ENCODE measurements at regions not wholly inside any gene's neighbourhood (a gene's known extent, or its start where the extent isn't known, plus 50 kb on each side); places are given as distances from the start of the nearest gene placed in this dataset.
A peak's percentile ranks its signal among the peaks of the same experiment; 100 is the strongest.

DNA sequence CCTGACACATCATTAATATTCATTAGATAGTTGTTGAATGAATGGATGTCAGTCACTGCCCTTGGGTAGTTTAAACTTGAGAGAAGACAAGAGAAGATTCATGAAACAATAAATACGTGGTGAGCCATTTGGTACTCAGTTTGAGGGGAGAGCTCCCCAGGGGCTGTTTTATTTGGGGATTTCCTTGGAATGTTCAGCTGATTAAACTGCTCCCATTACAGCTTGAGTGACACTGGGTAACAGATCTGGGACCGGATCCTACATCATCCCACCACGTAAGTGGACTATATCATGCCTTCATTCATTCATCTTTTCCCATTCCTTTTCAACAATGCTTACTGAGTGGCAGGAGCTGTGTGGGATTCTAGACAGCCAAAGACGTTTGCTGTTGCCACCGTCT, 162.0 kb downstream of the FAT3 start:
- no peak for DNase-seq

DNA sequence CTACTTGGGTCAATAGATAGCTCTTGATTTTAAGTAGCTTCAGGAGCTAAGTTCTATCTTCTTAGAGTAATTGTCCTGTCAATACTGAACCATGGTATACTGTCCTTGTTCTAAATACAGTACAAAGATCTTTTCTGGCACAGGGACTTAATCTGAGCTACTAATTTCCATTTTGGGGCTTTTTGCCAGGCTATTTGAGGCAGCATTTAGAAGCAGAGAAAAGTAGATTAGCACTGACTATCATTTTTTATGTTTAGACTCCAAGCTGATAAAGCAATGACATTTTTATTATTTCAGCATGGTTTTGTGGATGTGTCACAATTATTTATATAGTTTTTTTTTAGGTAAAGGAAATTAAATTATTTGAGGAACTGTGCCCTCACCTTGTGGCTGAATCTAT, 163.2 kb downstream of the FAT3 start:
- DNase-seq: peak in 1 of 2 experiments; percentile 28

DNA sequence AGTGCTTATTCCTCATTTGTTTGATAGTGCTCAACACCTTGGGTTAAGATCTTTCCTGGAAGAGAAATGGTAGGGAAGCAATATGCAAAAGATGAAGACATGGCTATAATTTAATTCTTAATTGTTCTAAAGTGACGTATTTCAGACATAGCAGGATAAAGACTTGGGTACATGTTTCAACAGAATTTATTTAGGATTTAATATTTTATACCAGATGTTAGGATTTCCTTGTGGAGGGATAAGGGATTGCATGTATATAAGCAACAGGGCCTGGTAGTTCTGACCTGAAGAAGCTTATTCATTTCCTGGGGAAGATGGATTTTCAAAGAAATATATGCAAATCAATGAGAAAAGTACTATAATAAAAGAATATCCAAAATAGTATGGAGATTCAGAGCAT, 163.8 kb downstream of the FAT3 start:
- DNase-seq: no peak

DNA sequence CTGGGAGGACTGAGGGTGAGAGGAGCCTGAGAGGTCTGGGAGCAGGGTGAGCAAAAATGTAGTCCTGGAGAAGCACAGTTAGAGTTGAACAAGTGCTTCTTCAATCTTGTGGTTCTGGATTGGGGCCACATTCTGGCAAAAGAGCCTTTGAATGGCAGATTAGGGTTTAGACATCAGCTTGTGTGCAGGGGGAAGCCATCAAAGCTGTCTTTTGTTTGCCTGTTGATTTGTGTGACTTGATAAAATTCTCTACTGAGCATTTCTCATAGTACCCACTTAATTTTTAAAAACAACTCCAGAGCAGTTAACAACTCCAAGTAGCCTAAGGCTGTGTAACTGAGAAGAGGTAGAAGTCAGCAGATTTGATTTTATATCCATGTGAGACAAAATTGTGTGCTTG, 166.2 kb downstream of the FAT3 start:
- DNase-seq: no peak

DNA sequence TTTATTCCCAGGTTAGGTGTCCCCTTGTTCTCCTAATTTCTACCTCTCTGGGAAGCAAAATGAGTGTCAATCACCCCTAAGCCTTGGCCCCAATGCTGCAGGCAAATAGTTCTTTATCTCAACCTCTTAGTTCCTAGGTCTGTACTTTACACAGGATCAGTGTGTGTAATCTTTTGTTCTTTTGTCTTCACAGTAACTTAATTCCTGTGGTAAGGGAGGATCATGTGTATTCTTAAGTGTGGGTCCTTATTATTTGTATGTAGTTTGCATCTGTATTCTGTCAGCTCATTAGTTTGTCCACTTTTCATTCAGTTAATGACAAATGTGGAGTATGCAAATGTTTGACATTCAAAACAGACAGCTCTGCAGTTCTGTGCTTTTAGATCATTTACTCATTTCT, 166.7 kb downstream of the FAT3 start:
- DNase-seq: no peak

DNA sequence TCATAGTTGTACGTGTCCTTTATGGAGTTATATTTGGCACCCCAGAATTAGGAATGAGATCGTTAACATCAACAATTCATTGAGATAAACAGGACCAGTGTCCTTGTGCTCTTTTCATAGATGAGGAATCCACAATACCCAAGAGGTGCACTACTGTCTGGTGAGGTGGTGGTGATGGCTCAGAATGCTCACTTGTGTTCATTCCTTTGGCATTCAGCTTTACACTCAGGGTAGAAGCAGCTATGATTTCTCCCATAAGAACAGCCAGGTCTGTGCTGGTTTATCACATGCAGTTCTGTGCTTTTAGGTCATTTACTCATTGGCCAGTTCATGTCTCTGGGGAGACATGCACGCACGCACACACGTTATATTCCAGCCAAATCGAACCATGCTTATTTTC, 167.2 kb downstream of the FAT3 start:
- DNase-seq: no peak

DNA sequence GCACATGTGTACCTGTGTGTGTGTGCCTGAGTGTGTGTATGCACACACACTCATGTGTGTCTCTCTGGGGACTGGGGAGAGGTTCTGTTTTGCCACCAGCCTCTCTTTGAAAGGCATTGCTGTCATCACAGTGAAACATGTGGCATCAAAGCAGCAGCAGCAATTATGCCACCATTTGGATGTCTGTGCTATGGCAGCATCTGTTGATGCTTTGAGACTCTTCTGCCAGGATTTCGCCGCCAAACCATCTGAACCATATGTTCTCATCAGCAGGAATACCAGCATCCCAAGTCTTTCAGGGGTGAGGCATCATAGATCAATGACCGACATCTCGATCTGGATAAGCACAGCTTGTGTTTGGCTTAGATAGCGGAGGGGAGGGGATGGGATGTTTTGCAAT, 168.6 kb downstream of the FAT3 start:
- DNase-seq: peak; percentile 85 to 96

DNA sequence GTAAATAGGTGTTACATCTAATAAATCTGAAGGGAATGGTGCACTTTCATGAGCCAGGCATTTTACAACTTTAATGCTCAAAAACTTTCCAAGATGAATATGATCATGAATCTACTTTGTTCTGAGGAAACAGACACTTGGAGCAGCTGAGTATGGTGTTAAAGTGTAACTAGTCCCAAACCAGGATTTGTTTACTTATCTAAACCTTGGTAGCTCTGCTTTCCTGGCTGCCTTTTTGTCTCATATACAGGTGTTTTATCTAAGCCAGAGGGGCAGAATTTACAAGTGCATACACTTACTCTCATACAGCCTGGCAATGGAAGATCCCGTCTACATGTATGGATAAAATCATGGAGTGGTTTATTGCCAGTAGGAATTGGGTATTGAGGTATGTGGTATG, 171.5 kb downstream of the FAT3 start:
- DNase-seq: no peak

DNA sequence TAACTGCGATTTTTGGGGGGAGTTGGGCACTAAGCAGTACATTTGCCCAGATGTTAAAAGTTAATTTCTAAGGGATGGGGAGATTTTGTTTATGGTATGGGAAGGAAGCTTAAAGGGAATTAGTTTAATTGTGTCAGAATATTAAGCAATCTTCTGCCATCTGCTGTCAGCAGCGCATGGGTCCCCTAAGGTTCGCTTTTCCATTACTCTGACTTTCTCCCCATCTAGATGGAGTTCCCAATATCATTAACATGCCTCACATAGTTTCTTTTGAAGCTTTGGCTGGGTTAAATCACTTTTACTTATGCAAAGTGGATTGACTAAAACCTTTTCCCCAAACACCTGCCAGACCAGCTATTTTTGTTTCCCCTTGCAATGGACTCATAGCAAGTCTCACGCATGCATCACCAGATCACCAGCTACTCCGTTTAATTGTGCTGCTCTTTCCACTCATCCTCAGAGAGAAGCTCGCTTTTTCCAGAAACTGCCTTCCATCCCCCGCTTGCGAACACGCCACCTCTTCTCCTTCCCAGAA, 172.7 kb downstream of the FAT3 start:
- DNase-seq: no peak

DNA sequence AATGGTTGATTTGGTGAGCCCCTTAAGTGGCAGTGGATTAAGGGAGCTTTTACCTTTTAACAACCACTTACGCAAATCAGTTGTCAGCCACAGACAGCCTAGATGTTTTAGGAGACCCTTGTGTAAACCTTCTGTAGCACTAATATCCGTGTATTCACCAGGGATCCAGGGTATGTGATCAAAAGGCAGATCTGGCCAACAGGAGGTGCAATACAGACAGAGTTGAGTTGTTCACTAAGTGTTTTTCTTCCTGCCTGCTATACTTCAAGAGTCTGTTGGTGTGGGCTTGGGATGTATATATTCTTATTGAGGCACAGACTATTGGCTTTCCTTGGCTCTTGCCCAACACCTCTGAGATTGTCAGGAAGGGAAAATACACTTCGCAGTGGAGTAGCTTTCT, 175.1 kb downstream of the FAT3 start:
- DNase-seq: no peak

DNA sequence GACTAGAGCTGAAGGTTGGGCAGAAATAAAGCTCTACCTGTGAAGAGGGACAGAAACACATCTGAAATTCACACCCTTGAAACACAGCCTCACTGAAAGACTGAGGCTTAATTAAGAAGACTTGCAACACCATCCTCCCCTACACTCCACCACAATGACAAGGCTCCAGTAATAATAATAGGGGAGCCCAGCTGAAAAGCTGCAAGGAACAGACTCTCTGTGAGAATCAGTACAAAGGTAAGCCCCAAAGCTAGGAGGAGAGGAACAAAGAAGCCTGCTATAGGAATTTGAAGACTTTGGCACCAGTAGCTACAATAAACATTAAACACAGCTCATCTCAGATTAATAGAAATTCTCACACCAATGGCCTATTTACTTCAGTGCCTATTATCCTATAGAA, 176.9 kb downstream of the FAT3 start:
- no peak for DNase-seq

DNA sequence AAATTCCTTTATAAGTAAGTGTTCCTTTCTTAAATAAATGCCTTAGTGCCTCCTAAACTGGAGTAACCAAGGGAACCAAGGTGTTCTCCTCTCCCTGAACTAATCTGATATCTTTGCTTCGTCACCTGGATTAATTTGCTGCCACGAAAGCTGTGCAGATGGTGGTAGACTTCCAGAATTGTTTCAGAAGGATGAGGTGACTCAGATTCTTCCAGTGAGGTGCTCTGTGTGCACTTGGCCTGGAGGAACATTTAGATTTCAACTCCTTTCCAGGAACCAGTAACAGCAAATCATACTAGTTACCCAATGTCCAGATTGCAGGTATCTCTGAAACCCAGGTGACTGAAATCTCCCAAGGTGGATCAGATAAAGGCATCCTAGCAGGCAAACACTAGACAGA, 181.9 kb downstream of the FAT3 start:
- DNase-seq: no peak

DNA sequence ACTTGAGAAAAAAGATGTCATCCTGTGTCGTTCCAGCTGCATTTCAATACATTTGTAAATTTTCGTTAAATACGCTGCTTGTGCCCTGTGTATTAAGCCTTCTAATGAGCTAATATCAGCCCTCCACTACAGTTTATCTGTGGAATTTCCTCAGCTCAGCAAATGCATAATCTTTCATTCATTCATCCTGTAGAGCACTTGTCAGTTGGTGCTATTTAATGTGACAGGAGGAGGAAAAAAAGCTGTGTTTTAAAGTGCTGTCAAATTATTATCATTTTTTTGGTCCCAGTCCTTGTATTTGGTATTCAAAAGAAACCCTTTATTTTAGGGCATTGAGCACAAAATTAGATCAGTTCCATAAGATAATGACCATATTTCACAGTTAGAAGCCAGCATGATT, 184.7 kb downstream of the FAT3 start:
- DNase-seq: no peak

DNA sequence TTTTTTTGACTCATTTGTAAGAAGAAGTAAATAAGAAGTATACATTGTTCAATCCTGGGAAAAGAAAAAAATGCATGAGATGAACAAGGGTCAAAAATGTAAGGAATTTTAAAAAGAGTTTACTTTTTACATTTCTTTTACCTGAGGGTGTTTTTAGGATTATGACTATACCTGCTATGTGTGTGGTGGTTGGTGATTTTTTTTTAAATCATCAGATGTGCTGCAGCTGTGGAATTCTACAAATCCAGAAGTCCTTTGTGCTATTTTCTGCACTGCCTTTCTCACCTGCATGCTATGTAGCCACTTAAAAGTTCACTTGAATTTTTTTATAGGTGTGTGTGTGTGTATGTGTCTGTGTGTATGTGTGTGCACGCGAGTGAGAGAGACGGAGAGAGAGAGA, 185.3 kb downstream of the FAT3 start:
- no peak for DNase-seq

DNA sequence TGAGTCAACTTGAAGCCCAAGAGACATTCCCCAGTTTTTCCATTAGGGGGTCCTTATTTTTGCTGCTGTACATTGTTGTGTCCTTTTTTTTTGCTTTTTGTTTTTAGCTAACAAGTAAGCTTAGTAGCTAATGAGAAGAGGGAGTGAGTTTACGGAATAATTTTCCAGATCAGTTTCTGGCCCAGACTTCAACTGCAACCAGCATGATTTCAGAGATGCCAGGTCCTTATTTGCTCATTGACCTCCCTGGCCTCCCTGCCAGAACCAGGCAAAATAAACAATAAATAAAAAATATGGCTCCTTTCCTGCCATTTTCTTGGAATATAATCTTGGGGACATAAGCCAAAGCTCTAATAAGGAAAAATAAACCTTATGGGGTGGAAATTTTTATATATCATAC, 185.9 kb downstream of the FAT3 start:
- peak; percentile 37 to 73 for DNase-seq

DNA sequence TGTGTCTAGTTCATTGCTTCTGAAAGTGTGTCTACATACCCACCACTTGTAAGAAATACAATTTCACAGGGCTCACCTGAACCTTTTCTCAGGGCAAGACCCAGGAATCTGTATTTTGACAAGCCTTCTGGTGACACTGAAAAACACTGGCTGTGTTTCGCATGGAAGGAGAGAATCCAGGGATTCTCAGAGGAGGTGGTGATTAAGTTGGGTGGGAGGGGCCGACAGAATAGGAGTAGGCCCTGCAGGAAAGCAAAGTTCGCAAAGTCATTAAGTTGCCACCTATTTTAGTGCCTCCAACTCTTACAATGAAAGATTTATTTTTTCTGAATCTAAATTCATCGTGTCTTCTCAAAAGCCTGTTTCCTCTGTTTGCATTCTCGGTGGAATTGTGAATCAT, 186.8 kb downstream of the FAT3 start:
- no peak for DNase-seq

DNA sequence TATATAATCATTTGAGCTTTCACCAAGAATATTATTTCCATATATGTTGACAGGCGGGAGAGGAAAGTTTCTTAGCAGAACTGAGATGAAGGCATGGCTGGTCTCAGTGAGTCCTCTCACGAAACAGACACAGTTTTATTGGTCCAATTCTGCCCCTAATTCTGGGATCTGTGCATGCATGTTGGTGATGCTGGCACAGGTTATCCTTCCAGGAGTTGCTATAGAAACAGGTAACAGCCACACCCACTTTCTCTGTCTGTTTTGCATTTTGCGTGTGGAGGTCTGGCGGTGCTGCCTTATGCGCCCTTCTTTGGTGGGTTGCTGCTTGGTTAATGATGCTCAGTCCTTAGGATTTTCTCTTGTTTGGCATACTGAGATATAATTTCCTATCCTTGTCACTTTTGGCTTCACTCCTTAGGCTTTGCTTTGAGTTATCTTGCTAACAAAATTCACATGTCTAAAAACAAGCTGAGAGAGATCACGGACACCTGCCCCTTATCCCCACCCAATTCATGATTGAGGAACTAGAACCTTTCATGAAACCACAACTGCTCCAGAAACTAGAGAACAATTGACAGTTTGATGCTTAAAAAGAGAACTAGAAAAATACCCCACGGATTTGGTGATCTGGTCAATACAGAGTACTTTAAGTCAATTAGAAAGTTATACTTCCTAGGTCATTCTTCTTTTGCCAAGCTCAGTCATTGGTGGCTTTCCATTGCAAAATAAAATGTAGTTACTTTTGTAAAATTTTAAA, 189.3 kb downstream of the FAT3 start:
- no peak for DNase-seq

DNA sequence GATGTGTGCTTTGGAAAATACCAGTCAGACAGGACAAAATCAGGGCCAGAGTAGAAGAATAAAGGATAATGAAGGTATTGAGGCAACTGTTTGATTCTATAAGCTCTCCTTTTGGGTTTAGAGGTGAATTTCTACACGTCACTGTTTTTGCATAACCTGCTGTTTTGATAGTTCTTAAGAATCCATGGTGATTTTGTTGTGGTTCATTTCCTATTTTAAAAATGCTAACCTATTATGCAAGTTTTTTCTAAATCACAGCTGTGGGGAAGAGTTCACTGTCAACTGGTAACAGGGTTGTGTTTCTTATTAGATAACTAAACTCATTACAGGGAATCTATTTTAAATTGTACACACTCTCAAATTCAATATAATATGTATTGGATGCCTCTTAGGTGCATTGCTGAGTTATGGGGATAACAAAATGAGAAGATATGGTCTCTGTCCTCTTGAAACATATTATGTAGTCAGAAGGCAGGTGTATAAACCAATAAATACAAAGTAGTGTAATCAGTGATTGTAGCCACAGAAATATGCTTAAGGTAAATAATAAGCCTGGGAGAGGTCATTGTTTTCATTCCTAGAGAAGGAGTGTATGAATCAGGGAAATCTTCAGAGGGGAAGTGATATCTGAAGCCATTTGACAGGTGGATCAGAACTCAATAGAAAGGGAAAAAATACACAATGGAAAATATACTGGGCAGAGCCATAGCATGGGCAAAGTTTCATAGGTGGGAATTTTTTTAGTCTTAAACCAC, 192.5 kb downstream of the FAT3 start:
- no peak for DNase-seq

DNA sequence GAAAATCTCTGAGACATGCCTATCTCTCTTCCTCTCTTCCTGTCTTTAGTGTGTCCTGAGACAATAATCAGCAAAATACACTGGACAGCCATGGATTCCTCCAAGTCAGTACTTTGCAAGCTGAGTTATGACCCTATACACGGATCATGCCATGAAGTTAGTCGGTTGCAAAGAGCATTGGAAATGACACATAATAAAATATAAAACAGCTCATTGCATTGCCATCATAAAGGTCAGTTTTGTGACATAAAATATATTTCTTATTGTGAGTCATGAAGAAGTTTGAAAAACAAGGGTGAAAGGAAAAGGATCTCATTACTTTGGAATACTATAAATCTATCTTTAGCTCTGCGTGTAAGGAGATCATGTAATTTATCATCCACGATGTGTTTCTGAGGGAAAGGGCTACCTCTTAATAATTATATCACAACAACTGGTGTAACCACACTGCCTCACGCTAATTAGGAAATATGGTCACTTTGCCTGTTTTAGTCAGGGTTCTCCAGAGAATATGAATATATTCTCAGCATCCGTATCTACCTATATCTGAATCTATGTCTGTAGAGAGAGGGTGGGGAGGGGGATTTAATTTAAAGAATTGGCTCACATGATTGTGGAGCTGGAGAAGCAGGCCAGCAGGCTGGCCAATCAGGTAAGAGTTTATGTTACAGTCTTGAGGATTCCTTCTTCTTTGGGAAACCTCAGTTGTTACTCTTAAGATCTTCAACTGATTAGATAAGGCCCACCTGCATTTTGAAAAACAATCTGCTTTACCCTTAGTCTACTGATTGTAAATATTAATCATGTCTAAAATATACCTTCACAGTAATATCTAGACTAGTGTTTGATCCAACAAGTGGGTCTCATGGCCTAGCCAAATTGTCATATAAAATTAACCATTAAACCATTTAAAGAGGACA, 198.8 kb downstream of the FAT3 start:
- DNase-seq: no peak

DNA sequence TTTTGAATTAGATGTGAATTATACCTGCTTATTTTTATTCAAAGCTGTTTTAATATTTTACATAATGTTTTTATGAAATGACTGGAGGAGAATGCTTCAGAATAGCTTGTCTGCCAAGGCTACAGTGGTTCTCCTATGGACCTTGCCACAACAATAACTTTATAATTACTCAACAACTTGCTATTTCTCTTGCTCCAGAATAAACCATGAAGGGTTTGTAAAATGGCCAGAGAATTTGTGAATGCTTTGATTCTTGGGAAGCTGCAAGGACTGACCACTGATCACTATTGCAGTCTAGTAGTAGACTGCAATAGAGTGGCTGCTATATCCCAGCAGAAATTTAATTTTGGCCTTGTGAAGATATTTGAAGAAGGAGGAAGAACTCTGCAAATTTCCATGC, 199.7 kb downstream of the FAT3 start:
- no peak for DNase-seq

DNA sequence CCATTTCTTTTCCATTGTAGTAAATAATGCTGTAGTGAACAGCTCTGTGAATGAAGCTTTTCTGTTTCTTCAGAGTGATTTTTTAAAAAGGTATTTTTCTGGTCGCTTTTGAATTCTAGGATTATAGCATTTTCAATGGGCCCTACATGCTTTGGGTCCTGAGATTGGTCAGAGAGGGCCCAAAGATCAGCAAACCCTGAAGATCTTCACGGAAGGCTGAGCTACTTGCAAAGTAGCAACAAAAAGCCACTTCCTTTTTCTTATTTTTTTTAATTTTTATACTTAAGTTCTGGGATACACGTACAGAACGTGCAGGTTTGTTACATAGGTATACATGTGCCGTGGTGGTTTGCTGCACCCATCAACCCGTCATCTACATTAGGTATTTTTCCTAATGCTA, 200.5 kb downstream of the FAT3 start:
- no peak for DNase-seq

DNA sequence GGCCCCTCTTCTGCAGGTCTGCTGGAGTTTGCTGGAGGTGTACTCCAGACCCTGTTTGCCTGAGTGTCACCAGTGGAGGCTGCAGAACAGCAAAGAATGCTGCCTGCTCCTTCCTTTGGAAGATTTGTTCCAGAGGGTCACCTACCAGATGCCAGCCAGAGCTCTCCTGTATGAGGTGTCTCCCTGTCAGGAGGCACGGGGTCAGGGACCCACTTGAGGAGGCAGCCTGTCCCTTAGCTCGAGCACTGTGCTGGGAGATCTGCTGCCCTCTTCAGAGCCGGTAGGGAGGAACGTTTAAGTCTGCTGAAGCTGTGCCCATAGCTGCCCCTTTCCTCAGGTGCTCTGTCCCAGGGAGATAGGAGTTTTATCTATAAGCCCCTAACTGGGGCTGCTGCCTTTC, 207.9 kb downstream of the FAT3 start:
- DNase-seq: no peak
